ENCODE measurements at regions not wholly inside any gene's neighbourhood (a gene's known extent, or its start where the extent isn't known, plus 50 kb on each side); places are given as distances from the start of the nearest gene placed in this dataset.
"Not testable (repeated sequence)": the region's sequence is repeated elsewhere in the genome, so short reads cannot be mapped to it uniquely, and the experiment has no call there.

GRCh38 chr5:54820346-54821134, 164.9 kb downstream of the ESM1 start:
- DNase-seq, result no peak

GRCh38 chr5:54807421-54807820, 178.0 kb downstream of the ESM1 start:
- DNase-seq, result no peak

DNA sequence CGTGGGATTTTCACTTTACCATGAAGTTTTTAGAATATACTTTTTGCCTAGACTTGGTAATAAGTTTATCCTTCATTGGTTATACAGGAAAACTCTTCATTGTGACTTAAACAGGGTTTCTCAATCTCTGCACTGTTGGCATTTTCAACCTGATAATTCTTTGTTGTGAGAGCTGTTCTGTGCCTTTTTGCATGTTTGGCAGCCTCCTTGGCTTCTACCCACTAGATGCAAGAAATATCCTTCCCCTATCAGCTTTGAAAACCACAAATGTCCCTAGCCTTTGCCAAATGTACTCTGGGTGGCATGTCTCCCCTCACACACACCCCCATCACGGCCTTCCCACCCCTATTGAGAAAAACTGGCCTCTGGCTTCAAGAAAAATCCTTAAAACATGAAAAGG, 180.9 kb downstream of the ESM1 start:
- no peak for DNase-seq

GRCh38 chr5:54804086-54804485, 181.3 kb downstream of the ESM1 start:
- DNase-seq, result no peak

DNA sequence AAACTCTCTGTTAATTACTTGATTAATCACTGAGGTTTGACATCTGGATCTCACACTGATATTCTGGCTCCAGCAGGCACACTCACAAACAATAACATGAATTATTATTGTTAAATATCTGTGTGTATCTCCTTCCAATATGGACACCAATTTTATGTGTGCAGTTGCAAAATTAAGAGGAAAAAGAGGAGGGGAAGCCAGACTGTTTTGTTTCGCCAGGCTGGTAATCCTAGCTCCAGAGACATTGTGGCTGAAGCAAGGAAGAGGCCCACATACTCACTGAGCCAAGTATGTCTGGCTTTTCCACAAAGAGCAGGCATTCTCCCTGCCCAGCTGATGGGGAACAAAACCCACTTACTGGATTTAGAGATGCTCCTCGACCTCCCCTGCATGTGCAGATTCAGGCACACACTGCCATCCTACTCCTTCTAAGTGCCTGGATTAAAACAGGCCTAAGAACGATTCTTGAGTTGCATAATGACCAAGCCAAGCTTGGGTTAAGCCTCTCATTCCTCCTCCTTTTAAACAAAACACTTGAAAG, 181.9 kb downstream of the ESM1 start:
- no peak for DNase-seq

DNA sequence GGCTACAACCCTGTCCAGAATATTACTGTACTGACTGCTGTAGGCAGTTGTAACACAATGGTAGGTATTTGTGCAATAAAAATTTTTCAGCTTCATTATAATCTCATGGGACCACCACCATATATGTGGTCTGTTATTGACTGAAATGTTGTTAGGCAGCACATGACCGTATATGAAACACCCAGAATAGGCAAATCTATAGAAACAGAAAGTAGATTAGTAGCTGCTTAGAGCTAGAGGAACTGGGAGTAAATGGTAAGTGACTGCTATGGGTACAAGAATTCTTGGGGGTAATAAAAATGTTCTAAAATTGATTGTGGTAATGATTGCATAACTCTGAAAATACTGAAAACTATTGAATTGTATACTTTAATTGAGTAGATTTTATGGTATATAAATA, 185.7 kb downstream of the ESM1 start:
- no peak for DNase-seq

- DNase-seq, result no peak
Observed at GRCh38 chr5:54795777-54796176, 189.6 kb downstream of the ESM1 start.

GRCh38 chr5:54795284-54795683, 190.1 kb downstream of the ESM1 start:
- no peak for DNase-seq

- no peak for DNase-seq
Observed at GRCh38 chr5:54794135-54794975, 191.0 kb downstream of the ESM1 start.

- DNase-seq, result no peak
Observed at GRCh38 chr5:54793468-54794134, 191.8 kb downstream of the ESM1 start.

DNA sequence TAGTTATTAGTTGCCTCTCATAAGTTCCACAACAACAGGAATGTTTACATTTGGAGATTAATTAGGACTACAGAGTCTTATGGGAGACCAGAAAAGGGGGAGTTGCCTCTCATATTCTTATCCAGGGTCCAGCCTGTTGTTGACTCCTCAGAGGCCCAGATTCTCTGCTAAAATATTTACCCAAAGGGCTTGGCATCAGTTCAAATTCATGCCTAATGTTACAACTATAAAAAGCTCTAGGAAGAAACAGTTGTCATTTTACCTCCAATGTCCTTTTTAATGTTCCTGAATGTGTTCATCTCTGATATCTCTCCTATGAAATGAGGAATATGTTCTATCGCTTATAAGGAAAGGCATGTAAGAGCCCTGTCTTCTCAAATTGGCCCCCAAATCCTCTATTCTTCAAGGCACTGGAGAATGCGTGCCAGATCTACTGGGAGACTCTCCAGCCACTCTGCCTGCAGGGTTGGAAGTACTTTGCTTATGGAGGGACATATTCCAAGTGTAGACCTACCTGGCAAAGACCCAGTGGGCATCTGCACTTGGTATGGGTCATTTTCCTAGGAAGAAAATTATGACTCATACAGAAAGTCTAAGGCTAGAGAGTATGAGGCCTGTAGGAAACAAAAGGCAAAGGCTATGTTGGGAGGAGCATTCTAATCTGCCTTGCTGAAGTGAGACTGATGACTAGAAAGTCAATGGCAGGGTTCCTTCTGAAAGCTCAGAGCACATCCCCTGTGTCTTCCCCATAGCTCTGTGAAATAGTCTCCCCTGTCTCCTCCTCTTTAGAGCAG, 192.6 kb downstream of the ESM1 start:
- no peak for DNase-seq

DNA sequence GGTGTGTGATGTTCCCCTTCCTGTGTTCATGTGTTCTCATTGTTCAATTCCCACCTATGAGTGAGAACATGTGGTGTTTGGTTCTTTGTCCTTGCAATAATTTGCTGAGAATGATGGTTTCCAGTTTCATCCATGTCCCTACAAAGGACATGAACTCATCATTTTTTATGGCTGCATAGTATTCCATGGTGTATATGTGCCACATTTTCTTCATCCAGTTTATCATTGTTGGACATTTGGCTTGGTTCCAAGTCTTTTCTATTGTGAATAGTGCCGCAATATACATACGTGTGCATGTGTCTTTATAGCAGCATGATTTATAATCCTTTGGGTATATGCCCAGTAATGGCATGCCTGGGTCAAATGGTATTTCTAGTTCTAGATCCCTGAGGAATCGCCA, 197.5 kb downstream of the ESM1 start:
- DNase-seq, result not testable (repeated sequence)

- no peak for DNase-seq
Observed at GRCh38 chr5:54785729-54786591, 199.4 kb downstream of the ESM1 start.

- DNase-seq, result no peak
Observed at GRCh38 chr5:54778783-54779182, 206.6 kb downstream of the ESM1 start.

GRCh38 chr5:54775645-54776044, 209.7 kb downstream of the ESM1 start:
- DNase-seq, result no peak

- no peak for DNase-seq
Observed at GRCh38 chr5:54774281-54775170, 210.9 kb downstream of the ESM1 start.

DNA sequence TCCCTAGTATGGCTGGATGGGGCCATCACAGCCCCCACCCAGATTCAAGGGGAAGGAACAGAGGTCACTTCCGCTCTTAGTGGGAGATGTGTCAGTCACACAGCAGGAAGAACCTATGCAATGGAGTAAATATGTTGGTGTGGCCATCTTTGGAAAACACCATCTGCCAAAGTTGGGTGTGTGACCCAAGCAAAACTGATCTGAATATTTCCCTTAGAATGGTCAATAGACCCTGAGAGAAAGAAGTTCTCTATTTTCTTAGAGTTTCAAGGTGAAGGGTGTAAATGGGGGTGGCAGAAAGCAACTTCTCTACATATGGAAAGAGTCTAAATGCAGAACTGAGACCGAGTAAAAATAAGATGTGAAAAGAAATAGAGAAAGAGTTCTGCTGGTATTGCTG, 212.7 kb downstream of the ESM1 start:
- DNase-seq, result no peak

- no peak for DNase-seq
Observed at GRCh38 chr5:54772231-54772630, 213.2 kb downstream of the ESM1 start.

DNA sequence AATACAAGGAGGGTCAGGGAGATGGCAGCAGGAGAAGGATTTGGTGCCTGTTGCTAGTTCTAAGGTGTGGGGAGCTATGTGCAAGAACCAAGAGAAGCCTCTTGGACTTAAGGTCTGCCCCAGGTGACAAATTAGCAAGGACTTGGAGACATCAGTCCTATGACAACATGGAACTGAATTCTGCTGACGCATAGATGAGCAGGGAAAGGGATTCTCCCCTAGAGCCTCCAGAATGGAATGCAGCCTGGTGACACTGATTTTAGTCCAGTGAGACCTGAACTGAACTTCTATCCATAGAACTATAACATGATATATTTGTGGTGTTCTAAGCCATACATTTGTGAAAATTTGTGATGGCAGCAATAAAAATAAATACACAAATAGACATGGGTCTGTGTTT, 215.6 kb downstream of the ESM1 start:
- no peak for DNase-seq

- no peak for DNase-seq
Observed at GRCh38 chr5:54769072-54769471, 216.3 kb downstream of the ESM1 start.

GRCh38 chr5:54766748-54767147, 218.6 kb downstream of the ESM1 start:
- DNase-seq, result no peak

Data from NCI-H1436 treated with DMSO at 0.1 percent for 48 hours (cell line).